Glutamatergic neuron (in vitro differentiated cells): ENCODE measurements at regions not wholly inside any gene's neighbourhood (a gene's known extent, or its start where the extent isn't known, plus 50 kb on each side); places are given as distances from the start of the nearest gene placed in this dataset.

Experiments used
- DNase-seq: peaks from one replicate; pipeline ENCODE4 v3.0.0; 2022
- H3K27ac Mint-ChIP-seq: one replicate; pipeline ENCODE4 v1.8.0; 2020; ENCODE audit warnings: mild to moderate bottlenecking, mixed read lengths, inconsistent platforms; ENCODE audit not compliant: unreplicated experiment
- H3K27me3 Mint-ChIP-seq: one replicate; pipeline ENCODE4 v1.8.0; 2020; ENCODE audit warnings: mild to moderate bottlenecking, moderate library complexity, mixed read lengths, inconsistent platforms; ENCODE audit not compliant: unreplicated experiment
- H3K36me3 Mint-ChIP-seq: one replicate; pipeline ENCODE4 v1.8.0; 2020; ENCODE audit warnings: mild to moderate bottlenecking, mixed read lengths, inconsistent platforms; ENCODE audit not compliant: unreplicated experiment
- H3K4me1 Mint-ChIP-seq: one replicate; pipeline ENCODE4 v1.8.0; 2020; ENCODE audit warnings: mild to moderate bottlenecking, low read depth, mixed read lengths, inconsistent platforms; ENCODE audit not compliant: unreplicated experiment
- H3K4me3 Mint-ChIP-seq: one replicate; pipeline ENCODE4 v1.8.0; 2020; ENCODE audit warnings: mild to moderate bottlenecking, mixed read lengths, inconsistent platforms; ENCODE audit not compliant: unreplicated experiment
- H3K9me3 Mint-ChIP-seq: one replicate; pipeline ENCODE4 v1.8.0; 2020; ENCODE audit warnings: mild to moderate bottlenecking, moderate library complexity, mixed read lengths, inconsistent platforms; ENCODE audit not compliant: unreplicated experiment
- TF ChIP-seq, protein P1 (sequence below): fragments of 200-600 bp; sonication (generic); IDR thresholded peaks from one replicate; pipeline ENCODE4 v1.5.0; 2021; ENCODE audit not compliant: partially characterized antibody, unreplicated experiment

DNA sequence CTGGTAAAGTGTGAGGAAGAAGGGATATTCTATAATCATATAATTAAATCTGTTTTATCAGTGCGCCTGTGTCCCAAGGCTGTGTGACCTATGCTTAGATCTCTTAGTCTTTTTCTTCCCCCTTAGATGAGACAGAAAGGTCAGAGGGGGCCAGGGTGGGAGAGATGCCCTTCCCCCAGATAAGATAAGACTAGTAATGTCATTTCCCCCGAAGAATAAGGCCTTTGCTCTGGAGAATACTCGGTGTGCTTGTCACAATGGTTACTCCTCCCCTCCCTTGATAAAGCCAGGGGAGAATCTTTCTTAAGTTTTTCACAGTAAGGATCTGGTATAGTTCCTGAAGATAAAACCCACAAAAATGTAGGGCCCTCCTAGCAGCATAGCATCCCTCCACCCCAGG is 1041.8 kb downstream of the SORCS3 start:
- H3K4me3 Mint-ChIP-seq: no peak overlapping the region
- peaks cover 4% of the 10 kb centered on the region for H3K36me3 Mint-ChIP-seq
- H3K9me3 Mint-ChIP-seq: peaks cover 2% of the 10 kb centered on the region
- no peak for DNase-seq
- no peaks in the 10 kb centered on the region for H3K4me1 Mint-ChIP-seq
- no peaks in the 10 kb centered on the region for H3K27me3 Mint-ChIP-seq
- no peak overlapping the region for H3K27ac Mint-ChIP-seq
- TF ChIP-seq, protein P1, sequence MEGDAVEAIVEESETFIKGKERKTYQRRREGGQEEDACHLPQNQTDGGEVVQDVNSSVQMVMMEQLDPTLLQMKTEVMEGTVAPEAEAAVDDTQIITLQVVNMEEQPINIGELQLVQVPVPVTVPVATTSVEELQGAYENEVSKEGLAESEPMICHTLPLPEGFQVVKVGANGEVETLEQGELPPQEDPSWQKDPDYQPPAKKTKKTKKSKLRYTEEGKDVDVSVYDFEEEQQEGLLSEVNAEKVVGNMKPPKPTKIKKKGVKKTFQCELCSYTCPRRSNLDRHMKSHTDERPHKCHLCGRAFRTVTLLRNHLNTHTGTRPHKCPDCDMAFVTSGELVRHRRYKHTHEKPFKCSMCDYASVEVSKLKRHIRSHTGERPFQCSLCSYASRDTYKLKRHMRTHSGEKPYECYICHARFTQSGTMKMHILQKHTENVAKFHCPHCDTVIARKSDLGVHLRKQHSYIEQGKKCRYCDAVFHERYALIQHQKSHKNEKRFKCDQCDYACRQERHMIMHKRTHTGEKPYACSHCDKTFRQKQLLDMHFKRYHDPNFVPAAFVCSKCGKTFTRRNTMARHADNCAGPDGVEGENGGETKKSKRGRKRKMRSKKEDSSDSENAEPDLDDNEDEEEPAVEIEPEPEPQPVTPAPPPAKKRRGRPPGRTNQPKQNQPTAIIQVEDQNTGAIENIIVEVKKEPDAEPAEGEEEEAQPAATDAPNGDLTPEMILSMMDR: no peak

DNA sequence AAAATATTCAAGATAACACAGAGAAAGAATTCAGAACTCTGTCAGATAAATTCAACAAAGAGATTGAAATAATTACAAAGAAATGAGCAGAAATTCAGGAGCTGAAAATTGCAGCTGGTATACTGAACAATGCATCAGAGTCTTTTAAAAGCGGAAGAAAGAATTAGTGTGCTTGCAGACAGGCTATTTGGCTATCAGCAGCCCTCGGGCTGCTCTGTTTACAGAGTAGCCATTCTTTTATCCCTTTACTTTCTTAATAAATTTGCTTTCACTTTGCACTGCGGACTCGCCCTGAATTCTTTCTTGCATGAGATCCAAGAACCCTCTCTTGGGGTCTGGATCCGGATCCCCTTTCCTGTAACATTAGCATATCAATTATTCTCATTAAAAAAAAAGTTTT is 1040.0 kb downstream of the SORCS3 start:
- DNase-seq: no peak
- Mint-ChIP-seq H3K9me3 (peaks cover under 1% of the 10 kb centered on the region), H3K36me3 (peaks cover 4% of the 10 kb centered on the region), H3K4me3 (no peak overlapping the region), H3K27me3 (no peaks in the 10 kb centered on the region), H3K4me1 (no peaks in the 10 kb centered on the region), H3K27ac (no peak overlapping the region)
- TF ChIP-seq, protein P1: no peak

DNA sequence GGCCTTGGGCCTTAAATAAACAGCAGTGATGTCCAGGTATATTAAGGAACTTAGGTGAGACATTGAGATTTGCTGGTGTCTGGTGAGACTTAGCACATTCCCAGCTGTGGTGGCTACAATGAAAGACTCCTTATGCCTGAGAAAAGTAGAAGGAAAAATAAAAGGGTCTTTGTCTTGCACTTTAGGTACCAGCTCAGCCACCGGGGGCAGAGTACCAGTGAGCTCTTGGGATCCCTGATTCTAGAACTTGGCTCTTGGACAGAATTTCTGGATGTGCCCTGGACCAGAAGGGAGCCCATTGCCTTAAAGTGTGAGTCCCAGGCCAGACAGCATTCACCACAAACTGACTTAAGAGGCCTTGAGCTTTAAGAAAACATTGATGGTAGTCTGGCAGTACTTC is 1038.7 kb downstream of the SORCS3 start:
- H3K4me1 Mint-ChIP-seq: no peaks in the 10 kb centered on the region
- H3K27me3 Mint-ChIP-seq: no peaks in the 10 kb centered on the region
- no peak for DNase-seq
- H3K27ac Mint-ChIP-seq: no peak overlapping the region
- peaks cover 4% of the 10 kb centered on the region for H3K36me3 Mint-ChIP-seq
- H3K9me3 Mint-ChIP-seq: no peaks in the 10 kb centered on the region
- TF ChIP-seq, protein P1: no peak
- no peak overlapping the region for H3K4me3 Mint-ChIP-seq

DNA sequence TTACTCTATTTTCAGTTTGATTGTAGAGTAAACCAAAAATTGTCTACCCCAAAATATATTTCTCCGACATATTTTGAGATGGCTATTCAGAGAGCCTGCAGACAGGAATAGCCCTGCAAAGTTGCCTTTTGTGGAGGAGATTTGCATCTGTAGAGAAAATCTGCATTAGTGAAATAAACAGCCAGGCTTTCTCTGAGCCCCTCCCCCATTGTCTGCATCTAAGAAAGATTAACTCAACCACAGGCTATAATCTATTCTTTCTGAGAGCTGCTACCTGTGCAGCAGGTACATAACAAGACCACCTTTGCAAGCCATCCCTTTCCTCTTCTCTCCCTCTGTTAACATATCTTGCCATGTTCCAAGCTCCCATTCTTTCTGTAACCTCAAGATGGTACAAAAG is 1034.2 kb downstream of the SORCS3 start:
- TF ChIP-seq, protein P1: no peak
- no peak overlapping the region for H3K4me3 Mint-ChIP-seq
- H3K4me1 Mint-ChIP-seq: no peaks in the 10 kb centered on the region
- no peak for DNase-seq
- H3K27ac Mint-ChIP-seq: no peak overlapping the region
- no peaks in the 10 kb centered on the region for H3K36me3 Mint-ChIP-seq
- peaks cover 3% of the 10 kb centered on the region for H3K9me3 Mint-ChIP-seq
- H3K27me3 Mint-ChIP-seq: peaks cover 2% of the 10 kb centered on the region

DNA sequence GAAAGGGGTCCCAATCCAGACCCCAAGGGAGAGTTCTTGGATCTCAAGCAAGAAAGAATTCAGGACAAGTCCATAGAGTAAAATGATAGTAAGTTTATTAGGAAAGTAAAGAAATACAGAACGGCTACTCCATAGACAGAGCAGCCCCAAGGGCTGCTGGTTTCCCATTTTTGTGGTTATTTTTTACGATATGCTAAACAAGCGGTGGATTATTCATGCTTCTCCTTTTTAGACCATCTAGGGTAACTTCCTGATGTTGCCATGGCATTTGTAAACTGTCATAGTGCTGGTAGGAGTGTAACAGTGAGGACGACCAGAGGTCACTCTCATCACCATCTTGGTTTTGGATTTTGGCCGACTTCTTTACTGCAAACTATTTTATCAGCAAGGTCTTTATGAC is 1033.4 kb downstream of the SORCS3 start:
- Mint-ChIP-seq H3K4me1 (no peaks in the 10 kb centered on the region), H3K4me3 (no peak overlapping the region), H3K27me3 (peaks cover 2% of the 10 kb centered on the region), H3K36me3 (no peaks in the 10 kb centered on the region), H3K9me3 (peaks cover 3% of the 10 kb centered on the region), H3K27ac (no peak overlapping the region)
- TF ChIP-seq, protein P1: no peak
- no peak for DNase-seq
